Testis (tissue), 2 donors: ENCODE measurements at regions not wholly inside any gene's neighbourhood (a gene's known extent, or its start where the extent isn't known, plus 50 kb on each side); places are given as distances from the start of the nearest gene placed in this dataset.
"Not testable (repeated sequence)": the region's sequence is repeated elsewhere in the genome, so short reads cannot be mapped to it uniquely, and the experiment has no call there.

Source experiments
- DNase-seq: peaks from one replicate; pipeline ENCODE4 v3.0.0-alpha.2; 2019
- H3K27ac ChIP-seq, 2 donors: fragments of 200-600 bp; sonication (generic); one replicate each; pipeline ENCODE4 v1.5.1; 2019
- H3K27me3 ChIP-seq: fragments of 200-600 bp; sonication (generic); one replicate; pipeline ENCODE4 v1.5.1; 2019
- H3K36me3 ChIP-seq: fragments of 200-600 bp; sonication (generic); one replicate; pipeline ENCODE4 v1.5.1; 2017; ENCODE audit warnings: low read depth; ENCODE audit errors: missing control alignments
- H3K4me1 ChIP-seq: fragments of 200-600 bp; sonication (generic); one replicate; pipeline ENCODE4 v1.5.1; 2019
- H3K4me3 ChIP-seq, 2 donors: fragments of 200-600 bp; sonication (generic); one replicate each; pipeline ENCODE4 v1.5.1; 2017 to 2019
- H3K9me3 ChIP-seq: fragments of 200-600 bp; sonication (generic); one replicate; pipeline ENCODE4 v1.5.1; 2017
- POLR2A ChIP-seq: fragments of 450-650 bp; IDR thresholded peaks from one replicate; pipeline ENCODE4 v1.6.1; 2017; ENCODE audit warnings: antibody characterized with exemption, mild to moderate bottlenecking, moderate library complexity
- WGBS, 2 donors: methylation state at CpG; one replicate each; pipeline ENCODE4 v1.1.5; 2018; 5-methylcytosine and 5-hydroxymethylcytosine counted together
- intact Hi-C: fragments of 100-400 bp; cut with DNase I; formaldehyde crosslinking; loops from one replicate; pipeline ENCODE4 v1.15.1; 2023; ENCODE audit warnings: low total_unique reads
- TF ChIP-seq, protein P1 (sequence below), 3 experiments: fragments of 450-650 bp in 2 of 3; fragments of 200-600 bp in 1 of 3; sonication (generic) in 1 of 3; IDR thresholded peaks; one replicate each; pipeline ENCODE4 v1.5.1; 2016 to 2019; ENCODE audit warnings: antibody characterized with exemption in 3 of 3, mild to moderate bottlenecking in 2 of 3, moderate library complexity in 1 of 3

- WGBS, 2 donors, result 89 to 94% methylated on average over 12 of the region's 12 CpGs
- DNase-seq, result no peak
- no peaks in the 10 kb centered on the region for H3K9me3 ChIP-seq
- H3K27ac ChIP-seq, result no peak overlapping the region
- intact Hi-C loops, result no loop called here
- no peak for TF ChIP-seq POLR2A
- TF ChIP-seq, protein P1, sequence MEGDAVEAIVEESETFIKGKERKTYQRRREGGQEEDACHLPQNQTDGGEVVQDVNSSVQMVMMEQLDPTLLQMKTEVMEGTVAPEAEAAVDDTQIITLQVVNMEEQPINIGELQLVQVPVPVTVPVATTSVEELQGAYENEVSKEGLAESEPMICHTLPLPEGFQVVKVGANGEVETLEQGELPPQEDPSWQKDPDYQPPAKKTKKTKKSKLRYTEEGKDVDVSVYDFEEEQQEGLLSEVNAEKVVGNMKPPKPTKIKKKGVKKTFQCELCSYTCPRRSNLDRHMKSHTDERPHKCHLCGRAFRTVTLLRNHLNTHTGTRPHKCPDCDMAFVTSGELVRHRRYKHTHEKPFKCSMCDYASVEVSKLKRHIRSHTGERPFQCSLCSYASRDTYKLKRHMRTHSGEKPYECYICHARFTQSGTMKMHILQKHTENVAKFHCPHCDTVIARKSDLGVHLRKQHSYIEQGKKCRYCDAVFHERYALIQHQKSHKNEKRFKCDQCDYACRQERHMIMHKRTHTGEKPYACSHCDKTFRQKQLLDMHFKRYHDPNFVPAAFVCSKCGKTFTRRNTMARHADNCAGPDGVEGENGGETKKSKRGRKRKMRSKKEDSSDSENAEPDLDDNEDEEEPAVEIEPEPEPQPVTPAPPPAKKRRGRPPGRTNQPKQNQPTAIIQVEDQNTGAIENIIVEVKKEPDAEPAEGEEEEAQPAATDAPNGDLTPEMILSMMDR (IDR thresholded peaks at IDR 0.05), result no peak
- H3K36me3 ChIP-seq, result no peaks in the 10 kb centered on the region
- H3K4me3 ChIP-seq, result no peak overlapping the region
- H3K27me3 ChIP-seq, result no peaks in the 10 kb centered on the region
- no peaks in the 10 kb centered on the region for H3K4me1 ChIP-seq
These were observed 121.5 kb upstream of the RNF32 start for GRCh38 chr7:156519070-156519469.

- no peaks in the 10 kb centered on the region for H3K36me3 ChIP-seq
- no peaks in the 10 kb centered on the region for H3K4me1 ChIP-seq
- WGBS, 2 donors, result 82 to 92% methylated on average over 3 to 7 of the region's 7 CpGs
- DNase-seq, result no peak
- no peak overlapping the region for H3K4me3 ChIP-seq
- H3K27ac ChIP-seq, result no peak overlapping the region
- H3K27me3 ChIP-seq, result no peaks in the 10 kb centered on the region
- TF ChIP-seq POLR2A, result no peak
- TF ChIP-seq, protein P1 (IDR thresholded peaks at IDR 0.05), result no peak
- intact Hi-C loops, result no loop called here
- H3K9me3 ChIP-seq, result no peaks in the 10 kb centered on the region
These were observed 122.1 kb upstream of the RNF32 start for GRCh38 chr7:156518466-156518865.

DNA sequence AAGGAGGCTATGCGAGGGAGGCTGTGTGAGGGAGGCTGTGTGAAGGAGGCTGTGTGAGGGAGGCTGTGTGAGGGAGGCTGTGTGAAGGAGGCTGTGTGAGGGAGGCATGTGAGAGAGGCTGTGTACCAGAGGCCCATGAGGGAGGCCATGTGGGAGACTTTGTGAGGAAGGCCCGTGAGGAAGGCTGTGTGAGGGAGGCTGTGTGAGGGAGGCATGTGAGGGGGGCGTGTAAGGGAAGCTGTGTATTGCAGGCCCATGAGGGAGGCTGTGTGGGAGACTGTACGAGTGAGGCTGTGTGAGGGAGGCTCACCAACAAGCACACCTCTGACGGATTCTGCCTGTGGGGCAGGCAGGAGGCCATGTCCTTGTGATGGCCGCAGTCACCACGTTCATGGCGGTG is 122.7 kb upstream of the RNF32 start:
- H3K4me3 ChIP-seq, H3K36me3 ChIP-seq, H3K27ac ChIP-seq, H3K9me3 ChIP-seq, intact Hi-C loops, H3K27me3 ChIP-seq, H3K4me1 ChIP-seq, DNase-seq: not testable (repeated sequence)
- 63 to 75% methylated on average over 7 of the region's 8 CpGs for WGBS, 2 donors

DNA sequence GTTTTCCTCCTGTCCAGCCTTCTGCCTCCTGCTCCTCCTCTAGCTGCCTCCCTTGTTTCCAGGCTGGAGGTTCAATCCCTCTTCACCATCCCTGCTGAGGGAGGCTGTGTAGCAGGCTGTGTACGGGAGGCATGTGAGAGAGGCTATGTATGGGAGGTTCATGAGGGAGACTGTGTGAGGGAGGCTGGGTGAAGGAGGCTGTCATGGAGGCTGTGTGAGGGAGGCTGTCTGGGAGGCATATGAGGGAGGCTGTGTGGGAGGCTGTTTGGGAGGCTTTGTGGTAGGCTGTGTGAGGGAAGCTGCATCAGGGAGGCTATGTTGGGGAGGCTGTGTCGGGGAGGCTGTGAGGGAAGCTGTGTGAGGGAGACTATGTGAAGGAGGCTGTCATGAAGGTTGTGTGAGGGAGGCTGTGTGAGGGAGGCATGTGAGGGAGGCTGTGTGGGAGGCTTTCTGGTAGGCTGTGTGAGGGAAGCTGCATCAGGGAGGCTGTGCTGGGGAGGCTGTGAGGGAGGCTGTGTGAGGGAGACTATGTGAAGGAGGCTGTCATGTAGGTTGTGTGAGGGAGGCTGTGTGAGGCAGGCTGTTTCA is 123.7 kb upstream of the RNF32 start:
- H3K36me3 ChIP-seq, result no peaks in the 10 kb centered on the region
- no peak for TF ChIP-seq POLR2A
- TF ChIP-seq, protein P1 (IDR thresholded peaks at IDR 0.05), result no peak
- no peak overlapping the region for H3K27ac ChIP-seq
- no peak for DNase-seq
- 89 to 92% methylated on average over 2 of the region's 2 CpGs for WGBS, 2 donors
- H3K4me3 ChIP-seq, result no peak overlapping the region
- no peaks in the 10 kb centered on the region for H3K27me3 ChIP-seq
- no peaks in the 10 kb centered on the region for H3K4me1 ChIP-seq
- no peaks in the 10 kb centered on the region for H3K9me3 ChIP-seq
- intact Hi-C loops, result no loop called here

DNA sequence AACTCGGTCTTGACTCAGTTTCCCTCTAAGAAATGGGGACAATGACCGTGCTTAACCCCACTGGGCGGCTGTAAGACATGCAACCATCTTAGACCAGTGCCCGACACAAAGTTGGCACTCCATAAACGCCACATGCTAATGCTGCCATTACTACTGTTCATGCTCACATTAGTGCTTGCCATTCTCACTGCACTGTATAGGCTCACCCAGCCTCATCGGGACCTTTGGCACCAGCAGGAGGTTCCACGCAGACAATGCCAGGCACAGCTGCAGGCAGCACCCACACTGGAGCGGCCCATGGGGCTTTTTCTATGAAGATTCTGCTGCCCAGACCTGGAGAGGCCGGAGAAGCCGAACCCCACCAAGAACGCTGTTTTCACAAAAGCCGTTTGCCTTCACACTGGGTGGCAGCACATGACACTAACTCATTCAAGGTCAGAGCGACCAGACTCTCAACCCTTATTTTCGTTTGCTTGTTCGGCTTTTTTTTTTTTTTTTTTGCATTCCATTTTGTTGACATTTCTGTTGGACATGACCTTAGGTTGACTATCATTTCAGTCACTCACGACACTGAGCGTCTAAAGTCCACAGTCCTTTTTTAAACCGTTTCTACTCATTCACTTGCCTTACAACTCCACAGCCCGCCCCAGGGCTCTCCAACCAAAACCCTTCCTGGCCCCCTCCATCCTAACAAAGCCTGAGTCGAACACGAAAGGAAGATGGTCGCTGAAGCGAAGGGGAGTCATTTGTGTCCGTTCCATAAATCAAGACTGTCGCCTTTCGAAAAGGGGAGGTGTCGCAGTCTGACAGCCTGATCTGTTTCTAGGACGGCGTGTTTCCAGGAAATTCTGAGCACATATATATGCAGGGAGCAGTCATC is 124.4 kb upstream of the RNF32 start:
- intact Hi-C loops, result no loop called here
- Histone ChIP-seq H3K4me1 (no peaks in the 10 kb centered on the region), H3K27ac (no peak overlapping the region), H3K9me3 (no peaks in the 10 kb centered on the region), H3K4me3 (no peak overlapping the region), H3K27me3 (no peaks in the 10 kb centered on the region), H3K36me3 (no peaks in the 10 kb centered on the region)
- TF ChIP-seq, protein P1 (IDR thresholded peaks at IDR 0.05), result no peak
- TF ChIP-seq POLR2A, result no peak
- no peak for DNase-seq
- WGBS, 2 donors, result 56 to 57% methylated on average over 28 to 29 of the region's 29 CpGs
